ENCODE measurements at regions not wholly inside any gene's neighbourhood (a gene's known extent, or its start where the extent isn't known, plus 50 kb on each side); places are given as distances from the start of the nearest gene placed in this dataset.

DNA sequence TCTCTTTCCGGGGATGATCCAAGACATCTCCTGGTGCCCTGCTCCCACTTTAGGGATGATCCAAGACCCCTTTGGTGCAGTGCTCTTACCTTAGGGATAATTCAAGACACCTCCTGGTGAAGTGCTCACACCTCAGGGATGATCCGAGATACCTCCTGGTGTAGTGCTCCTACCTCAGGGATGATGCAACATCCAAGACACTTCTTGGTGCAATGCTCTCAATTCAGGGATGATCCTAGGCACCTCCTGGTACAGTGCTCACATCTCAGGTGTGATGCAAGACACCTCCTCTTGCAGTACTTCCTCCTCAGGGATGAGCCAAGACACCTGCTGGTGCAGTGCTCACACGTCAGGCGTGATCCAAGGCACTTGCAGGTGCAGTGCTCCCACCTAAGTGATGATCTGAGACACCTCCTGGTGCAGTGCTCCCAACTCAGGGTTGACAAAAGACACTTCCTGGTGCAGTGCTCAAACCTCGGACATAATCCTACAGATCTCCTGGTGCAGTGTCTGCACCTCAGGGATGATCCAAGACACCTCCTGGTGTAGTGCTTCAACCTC is 122.3 kb downstream of the ASB1 start:
- H3K27ac ChIP-seq (ENCODE audit: low read depth in 1 of 2, low read length in 2 of 2): no peak overlapping the region
- no peaks in the 10 kb centered on the region for H3K36me3 ChIP-seq (ENCODE audit: control insufficient read depth in 4 of 4, insufficient read depth in 3 of 4, low read depth in 1 of 4, low read length in 3 of 4)
- H3K27me3 ChIP-seq (ENCODE audit: control insufficient read depth in 4 of 4, insufficient read depth in 4 of 4, low read length in 3 of 4): no peaks in the 10 kb centered on the region
- H3K4me1 ChIP-seq (ENCODE audit: control insufficient read depth in 4 of 4, insufficient read depth in 4 of 4, low read length in 3 of 4): no peaks in the 10 kb centered on the region
- H3K4me3 ChIP-seq (ENCODE audit: low read depth in 1 of 3, low read length in 3 of 3): no peak overlapping the region
- no peak for TF ChIP-seq FOXA1 (IDR thresholded peaks at IDR 0.05)
- TF ChIP-seq, protein P1, sequence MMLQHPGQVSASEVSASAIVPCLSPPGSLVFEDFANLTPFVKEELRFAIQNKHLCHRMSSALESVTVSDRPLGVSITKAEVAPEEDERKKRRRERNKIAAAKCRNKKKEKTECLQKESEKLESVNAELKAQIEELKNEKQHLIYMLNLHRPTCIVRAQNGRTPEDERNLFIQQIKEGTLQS (IDR thresholded peaks at IDR 0.05): no peak
- no peak for TF ChIP-seq YY1 (IDR thresholded peaks at IDR 0.05)
- TF ChIP-seq, protein P2, sequence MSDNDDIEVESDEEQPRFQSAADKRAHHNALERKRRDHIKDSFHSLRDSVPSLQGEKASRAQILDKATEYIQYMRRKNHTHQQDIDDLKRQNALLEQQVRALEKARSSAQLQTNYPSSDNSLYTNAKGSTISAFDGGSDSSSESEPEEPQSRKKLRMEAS (IDR thresholded peaks at IDR 0.05): no peak
- no peak for TF ChIP-seq RAD21 (IDR thresholded peaks at IDR 0.05)
- WGBS: 93% methylated on average over 5 of the region's 5 CpGs
- no peak for DNase-seq (ENCODE audit: low spot score)
- H3K9ac ChIP-seq (ENCODE audit: low read depth in 1 of 2, low read length in 2 of 2): no peak overlapping the region
- H3K9me3 ChIP-seq (ENCODE audit: control insufficient read depth in 4 of 4, low read length in 3 of 4): peaks cover 3 to 13% (median 5%) of the 10 kb centered on the region in 4 donors

DNA sequence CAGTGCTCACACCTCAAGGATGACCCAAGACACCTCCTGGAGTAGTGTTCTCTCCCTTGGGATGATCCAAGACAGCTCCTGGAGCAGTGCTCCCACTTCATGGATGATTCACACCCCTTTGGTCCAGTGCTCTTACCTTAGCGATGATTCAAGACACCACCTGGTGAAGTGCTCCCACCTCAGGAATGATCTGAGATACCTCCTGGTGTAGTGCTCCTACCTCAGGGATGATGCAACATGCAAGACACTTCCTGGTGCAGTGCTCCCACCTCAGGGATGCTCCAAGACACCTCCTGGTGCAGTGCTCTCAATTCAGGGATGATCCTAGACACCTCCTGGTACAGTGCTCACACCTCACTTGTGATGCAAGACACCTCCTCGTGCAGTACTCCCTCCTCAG is 123.1 kb downstream of the ASB1 start:
- peaks cover 3 to 12% (median 7%) of the 10 kb centered on the region in 4 donors for H3K9me3 ChIP-seq (ENCODE audit: control insufficient read depth in 4 of 4, low read length in 3 of 4)
- H3K27me3 ChIP-seq (ENCODE audit: control insufficient read depth in 4 of 4, insufficient read depth in 4 of 4, low read length in 3 of 4): no peaks in the 10 kb centered on the region
- no peak overlapping the region for H3K9ac ChIP-seq (ENCODE audit: low read depth in 1 of 2, low read length in 2 of 2)
- TF ChIP-seq EGR1 (IDR thresholded peaks at IDR 0.05; ENCODE audit: low read depth in 2 of 2) (no peak), RAD21 (IDR thresholded peaks at IDR 0.05) (no peak), SP1 (IDR thresholded peaks at IDR 0.05) (no peak), TAF1 (conservative IDR thresholded peaks at IDR 0.05) (no peak), HNF4G (IDR thresholded peaks at IDR 0.05) (no peak)
- H3K4me3 ChIP-seq (ENCODE audit: low read depth in 1 of 3, low read length in 3 of 3): no peak overlapping the region
- H3K36me3 ChIP-seq (ENCODE audit: control insufficient read depth in 4 of 4, insufficient read depth in 3 of 4, low read depth in 1 of 4, low read length in 3 of 4): no peaks in the 10 kb centered on the region
- no peak for DNase-seq (ENCODE audit: low spot score)
- H3K4me1 ChIP-seq (ENCODE audit: control insufficient read depth in 4 of 4, insufficient read depth in 4 of 4, low read length in 3 of 4): no peaks in the 10 kb centered on the region
- H3K27ac ChIP-seq (ENCODE audit: low read depth in 1 of 2, low read length in 2 of 2): no peak overlapping the region
- WGBS: 91% methylated on average over 2 of the region's 2 CpGs

DNA sequence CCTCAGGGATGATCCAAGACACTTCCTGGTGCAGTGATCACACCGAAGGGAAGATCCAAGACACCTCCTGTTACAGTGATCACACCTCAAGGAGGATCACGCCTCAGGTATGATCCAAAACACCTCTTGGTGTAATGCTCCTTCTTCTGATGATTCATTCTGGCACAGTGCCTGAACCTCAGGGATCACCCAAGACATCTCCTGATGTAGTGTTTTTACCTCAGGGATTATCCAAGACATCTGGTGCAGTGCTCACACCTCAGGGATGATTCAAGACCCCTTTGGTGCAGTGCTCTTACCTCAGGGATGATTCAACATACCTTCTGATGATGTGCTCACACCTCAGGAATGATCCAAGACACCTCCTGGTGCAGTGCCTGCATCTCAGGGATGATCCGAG is 124.4 kb downstream of the ASB1 start:
- no peak for DNase-seq (ENCODE audit: low spot score)
- no peak overlapping the region for H3K27ac ChIP-seq (ENCODE audit: low read depth in 1 of 2, low read length in 2 of 2)
- no peak overlapping the region for H3K9ac ChIP-seq (ENCODE audit: low read depth in 1 of 2, low read length in 2 of 2)
- H3K4me3 ChIP-seq (ENCODE audit: low read depth in 1 of 3, low read length in 3 of 3): no peak overlapping the region
- no peaks in the 10 kb centered on the region for H3K27me3 ChIP-seq (ENCODE audit: control insufficient read depth in 4 of 4, insufficient read depth in 4 of 4, low read length in 3 of 4)
- TF ChIP-seq HNF4G (IDR thresholded peaks at IDR 0.05) (no peak), HNF4A (conservative IDR thresholded peaks at IDR 0.05) (no peak), TAF1 (conservative IDR thresholded peaks at IDR 0.05) (no peak), RAD21 (IDR thresholded peaks at IDR 0.05) (no peak), FOXA2 (IDR thresholded peaks at IDR 0.05) (no peak)
- TF ChIP-seq, protein P3, sequence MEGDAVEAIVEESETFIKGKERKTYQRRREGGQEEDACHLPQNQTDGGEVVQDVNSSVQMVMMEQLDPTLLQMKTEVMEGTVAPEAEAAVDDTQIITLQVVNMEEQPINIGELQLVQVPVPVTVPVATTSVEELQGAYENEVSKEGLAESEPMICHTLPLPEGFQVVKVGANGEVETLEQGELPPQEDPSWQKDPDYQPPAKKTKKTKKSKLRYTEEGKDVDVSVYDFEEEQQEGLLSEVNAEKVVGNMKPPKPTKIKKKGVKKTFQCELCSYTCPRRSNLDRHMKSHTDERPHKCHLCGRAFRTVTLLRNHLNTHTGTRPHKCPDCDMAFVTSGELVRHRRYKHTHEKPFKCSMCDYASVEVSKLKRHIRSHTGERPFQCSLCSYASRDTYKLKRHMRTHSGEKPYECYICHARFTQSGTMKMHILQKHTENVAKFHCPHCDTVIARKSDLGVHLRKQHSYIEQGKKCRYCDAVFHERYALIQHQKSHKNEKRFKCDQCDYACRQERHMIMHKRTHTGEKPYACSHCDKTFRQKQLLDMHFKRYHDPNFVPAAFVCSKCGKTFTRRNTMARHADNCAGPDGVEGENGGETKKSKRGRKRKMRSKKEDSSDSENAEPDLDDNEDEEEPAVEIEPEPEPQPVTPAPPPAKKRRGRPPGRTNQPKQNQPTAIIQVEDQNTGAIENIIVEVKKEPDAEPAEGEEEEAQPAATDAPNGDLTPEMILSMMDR (IDR thresholded peaks at IDR 0.05; ENCODE audit: low read depth, low read length, missing input control): no peak
- TF ChIP-seq, protein P4, sequence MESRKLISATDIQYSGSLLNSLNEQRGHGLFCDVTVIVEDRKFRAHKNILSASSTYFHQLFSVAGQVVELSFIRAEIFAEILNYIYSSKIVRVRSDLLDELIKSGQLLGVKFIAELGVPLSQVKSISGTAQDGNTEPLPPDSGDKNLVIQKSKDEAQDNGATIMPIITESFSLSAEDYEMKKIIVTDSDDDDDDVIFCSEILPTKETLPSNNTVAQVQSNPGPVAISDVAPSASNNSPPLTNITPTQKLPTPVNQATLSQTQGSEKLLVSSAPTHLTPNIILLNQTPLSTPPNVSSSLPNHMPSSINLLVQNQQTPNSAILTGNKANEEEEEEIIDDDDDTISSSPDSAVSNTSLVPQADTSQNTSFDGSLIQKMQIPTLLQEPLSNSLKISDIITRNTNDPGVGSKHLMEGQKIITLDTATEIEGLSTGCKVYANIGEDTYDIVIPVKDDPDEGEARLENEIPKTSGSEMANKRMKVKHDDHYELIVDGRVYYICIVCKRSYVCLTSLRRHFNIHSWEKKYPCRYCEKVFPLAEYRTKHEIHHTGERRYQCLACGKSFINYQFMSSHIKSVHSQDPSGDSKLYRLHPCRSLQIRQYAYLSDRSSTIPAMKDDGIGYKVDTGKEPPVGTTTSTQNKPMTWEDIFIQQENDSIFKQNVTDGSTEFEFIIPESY (IDR thresholded peaks at IDR 0.05): no peak
- TF ChIP-seq, protein P2 (IDR thresholded peaks at IDR 0.05): no peak
- TF ChIP-seq, protein P1 (IDR thresholded peaks at IDR 0.05): no peak
- no peaks in the 10 kb centered on the region for H3K36me3 ChIP-seq (ENCODE audit: control insufficient read depth in 4 of 4, insufficient read depth in 3 of 4, low read depth in 1 of 4, low read length in 3 of 4)
- 86% methylated on average over 3 of the region's 3 CpGs for WGBS
- no peaks in the 10 kb centered on the region for H3K4me1 ChIP-seq (ENCODE audit: control insufficient read depth in 4 of 4, insufficient read depth in 4 of 4, low read length in 3 of 4)
- peaks cover 3 to 10% (median 7%) of the 10 kb centered on the region in 4 donors for H3K9me3 ChIP-seq (ENCODE audit: control insufficient read depth in 4 of 4, low read length in 3 of 4)
